Erythroblast (primary cell): ENCODE measurements at regions not wholly inside any gene's neighbourhood (a gene's known extent, or its start where the extent isn't known, plus 50 kb on each side); places are given as distances from the start of the nearest gene placed in this dataset.

ENCODE experiments used
- GATA1 ChIP-seq: IDR thresholded peaks from 2 replicates; pipeline ENCODE4 v1.6.1; 2011; ENCODE audit warnings: low read depth, mild to moderate bottlenecking, control low read depth, low read length, moderate library complexity
- POLR2A ChIP-seq: IDR thresholded peaks from 2 replicates; pipeline ENCODE4 v1.6.1; 2011; ENCODE audit warnings: mild to moderate bottlenecking, low read length

GRCh38 chr10:120744040-120744439, 107.1 kb upstream of the WDR11 start:
- no peak for TF ChIP-seq POLR2A
- TF ChIP-seq GATA1: no peak
